Left ventricle myocardium superior (tissue), 1 donor: ENCODE measurements at regions not wholly inside any gene's neighbourhood (a gene's known extent, or its start where the extent isn't known, plus 50 kb on each side); places are given as distances from the start of the nearest gene placed in this dataset.

Experiments
- ATAC-seq: fragments of 200-7000 bp; cut with Tn5 transposase; one replicate; pipeline ENCODE4 v1.9.1; 2020; ENCODE audit warnings: mild to moderate bottlenecking, moderate library complexity
- DNase-seq: peaks from one replicate; pipeline ENCODE4 v3.0.0-alpha.2; 2020
- intact Hi-C: fragments of 100-400 bp; cut with micrococcal nuclease; formaldehyde crosslinking; loops from one replicate; pipeline ENCODE4 v1.11.0; 2022
- donor health status: DM: no; HTN: yes; CAD: no; lungs with severe emphysema.

DNA sequence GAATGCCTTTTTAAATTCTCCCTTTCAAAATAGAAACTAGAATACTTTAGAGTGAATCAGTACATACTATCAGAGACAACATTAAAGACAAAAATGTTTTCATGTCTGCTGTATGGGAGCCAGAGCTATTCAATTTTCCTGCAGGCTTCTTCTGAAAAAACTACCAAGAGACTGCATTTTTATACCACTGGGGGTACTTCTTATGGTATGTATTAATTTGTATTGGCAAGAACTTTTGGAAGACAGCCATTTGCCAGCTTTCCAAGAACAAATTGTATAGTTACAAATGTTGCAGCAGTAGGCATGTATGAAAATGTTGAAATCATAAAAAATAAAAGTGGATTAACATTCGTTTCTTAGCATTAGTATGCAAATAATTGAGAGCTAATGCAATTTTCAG lies 1010.0 kb upstream of the CADM2 start:
- ATAC-seq, result no peak
- DNase-seq, result no peak
- intact Hi-C loops, result no loop called here

- intact Hi-C loops, result no loop called here
- DNase-seq (no peak), ATAC-seq (peak; percentile 99)
Measured at GRCh38 chr3:83953417-83954089, 1005.2 kb upstream of the CADM2 start.

DNA sequence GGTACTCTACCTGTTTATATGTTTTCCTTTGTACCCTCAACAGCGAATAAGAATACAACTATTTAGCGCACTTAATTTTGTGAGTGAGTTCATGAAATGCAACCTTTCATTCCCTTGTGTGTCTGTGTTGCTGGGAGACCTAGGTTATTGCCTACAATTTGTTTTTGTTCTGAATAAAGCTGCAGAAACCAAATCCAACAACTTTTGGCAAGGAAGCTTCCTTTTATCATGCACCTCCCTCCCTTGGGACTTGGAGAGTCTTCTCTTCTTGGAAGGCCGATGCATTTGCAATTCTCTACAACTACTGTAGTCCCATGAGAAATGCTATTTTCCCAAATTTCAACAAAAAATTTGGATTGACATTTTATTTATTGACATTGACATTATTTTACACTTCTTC lies 1002.4 kb upstream of the CADM2 start:
- ATAC-seq (no peak), DNase-seq (no peak)
- intact Hi-C loops, result no loop called here

DNA sequence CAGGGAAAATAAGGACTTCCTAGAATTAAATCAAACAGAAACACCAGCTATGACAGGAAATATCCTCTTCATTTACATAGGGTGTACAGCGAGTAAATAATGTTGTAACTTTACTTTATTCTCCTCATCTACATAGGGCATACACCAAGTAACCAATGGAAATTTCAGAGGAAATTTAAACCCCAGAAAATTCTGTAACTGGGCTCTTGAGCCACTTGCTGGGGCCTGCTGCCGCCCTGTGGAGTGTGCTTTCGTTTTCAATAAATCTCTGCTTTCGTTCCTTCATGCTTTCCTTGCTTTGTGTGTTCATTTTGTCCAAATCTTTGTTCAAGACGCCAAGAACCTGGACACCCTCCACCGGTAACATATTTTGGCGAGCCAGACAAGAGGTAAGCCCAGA lies 990.4 kb upstream of the CADM2 start:
- ATAC-seq, result no peak

GRCh38 chr3:83971666-83972065 lies 987.1 kb upstream of the CADM2 start:
- DNase-seq (no peak), ATAC-seq (no peak)
- intact Hi-C loops, result no loop called here

More for the DNA sequence above, 990.4 kb upstream of the CADM2 start:
- intact Hi-C loops, result no loop called here
- DNase-seq, result no peak

GRCh38 chr3:84008623-84009022 lies 950.2 kb upstream of the CADM2 start:
- ATAC-seq (no peak), DNase-seq (no peak)
- intact Hi-C loops, result no loop called here

- ATAC-seq, result no peak
- no peak for DNase-seq
- intact Hi-C loops, result no loop called here
Measured at GRCh38 chr3:84023842-84024241, 934.9 kb upstream of the CADM2 start.

DNA sequence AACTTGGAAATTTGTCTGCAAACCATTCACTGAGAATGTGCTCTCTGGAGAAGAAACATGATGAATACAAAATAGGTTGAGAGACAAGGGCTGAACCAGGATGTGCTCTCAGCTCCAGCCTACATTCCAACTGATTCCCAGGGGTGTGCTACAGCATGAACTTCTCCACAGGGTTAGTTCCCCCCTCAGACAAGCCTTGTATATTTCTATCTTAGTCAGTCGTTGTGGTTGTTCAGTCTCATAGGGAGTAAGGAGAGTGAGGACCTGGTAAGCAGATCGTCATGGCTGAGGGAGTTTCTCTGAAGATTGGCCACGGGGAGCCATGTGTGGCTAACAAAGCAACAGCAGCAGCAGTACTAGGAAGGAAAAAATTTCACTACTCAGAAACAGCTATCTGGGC lies 919.7 kb upstream of the CADM2 start:
- DNase-seq (no peak), ATAC-seq (no peak)
- intact Hi-C loops, result no loop called here

DNA sequence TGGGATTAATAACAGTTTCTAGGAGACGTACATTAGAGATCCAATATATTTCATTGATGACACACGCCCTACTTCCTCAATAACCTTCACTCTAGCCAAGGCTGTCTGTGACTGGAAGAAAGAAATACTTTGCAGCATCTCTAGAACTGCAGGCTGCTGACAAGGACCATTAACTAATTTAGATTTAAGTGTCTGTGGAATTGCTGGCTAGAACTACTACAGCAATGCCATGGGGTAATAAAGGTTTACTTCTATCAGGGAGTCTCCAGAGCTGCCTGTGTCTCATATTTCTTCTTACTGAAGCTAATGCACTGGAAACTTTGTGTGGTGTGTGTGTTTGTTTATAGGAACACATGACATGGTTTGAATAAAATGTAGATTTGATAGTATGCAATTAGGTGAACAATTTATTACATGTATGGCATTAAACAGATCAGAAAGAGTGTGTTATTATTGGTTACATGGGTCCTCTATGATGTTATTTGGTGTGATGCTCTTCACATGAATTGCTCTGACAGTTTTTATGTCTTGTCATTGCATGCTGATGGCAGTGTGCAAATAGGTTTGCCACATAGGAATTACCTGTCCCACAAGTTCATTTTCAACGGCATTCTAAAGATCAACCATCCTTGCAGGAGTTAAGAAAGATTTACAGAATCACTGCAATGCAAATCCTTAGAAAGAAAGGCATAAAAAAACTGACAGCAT lies 916.2 kb upstream of the CADM2 start:
- ATAC-seq (no peak), DNase-seq (no peak)
- intact Hi-C loops, result no loop called here

DNA sequence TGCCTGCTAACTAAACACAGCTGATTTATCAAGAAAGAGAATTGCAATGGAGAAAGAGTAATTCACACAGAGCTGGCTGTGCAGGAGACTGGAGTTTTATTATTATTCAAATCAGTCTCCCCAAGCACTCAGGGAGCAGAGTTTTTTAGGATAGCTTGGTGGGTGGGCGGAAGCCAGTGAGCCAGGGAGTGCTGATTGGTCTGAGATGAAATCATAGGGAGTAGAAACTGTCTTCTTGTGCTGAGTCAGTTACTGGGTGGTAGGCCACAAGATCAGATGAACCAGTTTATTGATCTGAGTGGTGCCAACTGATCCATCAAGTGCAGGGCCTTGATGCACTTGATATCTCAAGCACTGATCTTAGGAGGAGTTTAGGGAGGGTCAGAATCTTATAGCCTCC lies 891.9 kb upstream of the CADM2 start:
- ATAC-seq, result no peak
- intact Hi-C loops, result no loop called here

DNA sequence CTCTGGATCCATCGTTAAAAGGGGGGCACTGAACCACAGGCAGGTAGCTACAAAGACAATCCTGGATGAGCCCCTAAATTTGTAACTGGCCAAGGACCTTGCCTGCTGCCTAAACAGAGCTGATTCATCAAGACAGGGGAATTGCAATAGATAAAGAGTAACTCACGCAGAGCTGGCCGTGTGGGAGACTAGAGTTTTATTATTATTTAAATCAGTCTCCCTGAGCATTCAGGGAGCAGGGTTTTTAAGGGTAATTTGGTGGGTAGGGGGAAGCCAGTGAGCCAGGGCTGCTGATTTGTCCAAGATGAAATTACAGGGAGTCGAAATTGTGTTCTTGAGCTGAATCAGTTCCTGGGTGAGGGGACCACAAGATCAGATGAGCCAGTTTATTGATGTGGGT lies 885.1 kb upstream of the CADM2 start:
- intact Hi-C loops, result no loop called here
- DNase-seq, result no peak
- no peak for ATAC-seq

More for the DNA sequence above, 891.9 kb upstream of the CADM2 start:
- DNase-seq, result no peak

DNA sequence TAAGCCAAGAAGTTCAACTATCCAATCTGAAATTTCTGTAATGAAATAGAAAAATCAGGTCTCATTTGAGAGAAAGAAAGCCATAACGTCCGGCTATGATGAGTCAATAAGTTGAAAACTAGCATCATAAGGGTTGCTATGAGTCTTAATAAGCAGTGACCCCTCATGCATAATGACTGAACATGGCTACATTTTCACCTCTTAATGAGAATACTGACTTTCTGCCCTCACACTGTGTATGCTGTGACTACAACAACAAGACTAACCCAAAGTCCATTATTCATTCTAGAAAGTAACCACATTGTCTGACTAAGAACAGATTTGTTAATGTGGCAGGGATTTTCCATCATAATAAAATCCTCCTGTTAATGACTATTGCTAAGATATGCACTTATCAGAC lies 884.0 kb upstream of the CADM2 start:
- DNase-seq (no peak), ATAC-seq (no peak)
- intact Hi-C loops, result no loop called here

DNA sequence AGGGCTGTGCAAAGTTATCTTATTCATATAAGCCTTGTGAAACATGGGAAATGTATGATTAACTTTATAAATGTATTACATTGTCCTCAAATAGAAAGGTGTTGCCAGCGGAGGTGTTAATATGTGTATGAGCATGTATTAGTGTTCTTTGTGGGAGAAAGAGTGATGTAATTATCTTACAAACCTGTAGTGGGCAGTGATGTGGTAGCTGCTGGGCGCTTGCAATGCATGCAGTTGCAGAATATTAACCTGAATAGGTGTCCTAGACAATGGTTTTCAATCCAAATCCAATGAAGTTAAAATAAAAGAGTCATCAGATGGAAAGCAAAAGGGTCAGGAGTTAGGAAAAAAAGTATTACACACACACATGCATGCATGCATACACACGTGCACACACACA lies 881.3 kb upstream of the CADM2 start:
- no peak for ATAC-seq
- DNase-seq, result no peak
- intact Hi-C loops, result no loop called here

GRCh38 chr3:84082726-84083125 lies 876.1 kb upstream of the CADM2 start:
- intact Hi-C loops, result no loop called here
- DNase-seq (no peak), ATAC-seq (no peak)

DNA sequence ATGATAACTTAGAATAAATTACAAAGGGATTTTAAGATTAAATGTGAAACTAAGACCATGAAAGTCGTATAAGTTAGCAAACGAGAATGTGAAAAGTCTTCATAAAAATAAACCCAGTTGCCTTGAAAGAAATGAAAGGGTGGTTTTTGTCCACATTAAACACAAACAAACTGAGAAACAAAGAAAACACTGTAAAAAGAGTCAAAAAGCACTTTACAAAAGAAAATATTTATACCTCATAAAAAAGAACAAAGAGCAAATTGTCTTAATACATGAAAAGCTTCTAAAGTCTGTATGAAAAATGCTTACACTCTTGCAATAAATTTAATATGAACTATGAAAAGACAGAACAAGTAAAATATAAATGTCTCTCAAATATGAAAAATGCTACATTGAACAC lies 865.9 kb upstream of the CADM2 start:
- no peak for ATAC-seq
- intact Hi-C loops, result no loop called here

DNA sequence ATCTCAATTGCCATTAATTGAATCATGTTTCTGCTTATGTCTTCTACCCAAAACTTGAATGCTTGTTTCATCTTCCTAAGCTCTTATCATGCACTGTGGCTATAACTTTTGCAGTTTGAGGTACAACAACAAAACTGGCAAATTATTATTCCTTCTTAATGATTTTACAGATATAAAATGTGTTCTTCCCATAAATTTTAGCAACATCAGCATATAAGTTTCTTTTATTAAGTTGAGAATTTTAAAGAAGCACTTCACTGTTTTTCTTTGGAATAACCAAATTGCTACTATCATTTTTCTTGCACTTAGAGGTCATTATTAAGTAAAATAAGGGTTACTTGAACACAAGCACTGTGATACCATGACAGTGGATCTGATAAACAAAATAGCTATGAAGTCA lies 862.6 kb upstream of the CADM2 start:
- no peak for DNase-seq
- intact Hi-C loops, result no loop called here
- no peak for ATAC-seq

More for the DNA sequence above, 865.9 kb upstream of the CADM2 start:
- no peak for DNase-seq

DNA sequence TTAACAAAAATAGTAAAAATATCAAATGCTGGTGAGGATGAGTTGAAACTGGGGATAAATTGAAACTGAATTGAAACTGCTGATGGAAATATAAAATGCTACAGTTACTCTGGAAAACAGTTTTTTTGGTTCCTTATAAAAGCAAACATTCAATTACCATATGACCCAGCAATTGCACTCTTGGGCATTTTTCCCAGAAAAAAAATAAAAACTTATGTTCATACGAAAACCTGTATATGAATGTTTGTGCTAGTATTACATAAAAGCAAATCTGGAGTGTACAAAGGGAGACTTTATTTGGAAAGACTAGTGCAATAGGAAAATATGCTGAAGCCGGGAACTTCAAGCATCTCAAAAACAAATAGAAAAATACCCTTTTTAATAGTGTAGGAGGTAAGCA lies 857.9 kb upstream of the CADM2 start:
- intact Hi-C loops, result no loop called here
- ATAC-seq (no peak), DNase-seq (no peak)

DNA sequence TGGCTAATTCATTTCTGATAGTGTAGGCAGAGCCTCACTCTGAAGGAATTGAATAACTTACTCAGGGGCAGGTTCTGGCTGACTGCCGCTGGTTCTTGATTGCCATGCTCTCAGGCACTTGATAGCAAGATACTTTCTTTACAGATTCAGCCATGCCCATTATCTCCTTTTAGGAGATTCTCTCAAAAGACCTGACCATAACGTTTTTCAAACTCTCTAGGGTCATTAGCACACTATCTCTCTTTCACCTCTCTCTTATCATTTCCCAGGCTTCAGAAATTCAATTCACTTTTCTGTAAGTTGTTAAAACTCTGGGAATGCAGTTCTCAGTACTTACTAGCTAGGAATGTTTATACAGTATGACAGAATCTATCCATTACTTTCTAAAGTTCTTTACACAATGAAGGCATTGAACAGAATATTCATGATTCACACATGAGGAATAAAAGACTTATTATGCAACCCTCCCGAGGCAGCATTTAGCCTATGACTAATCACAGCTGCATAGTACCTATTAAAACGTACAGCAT lies 850.3 kb upstream of the CADM2 start:
- no peak for DNase-seq
- ATAC-seq, result no peak

GRCh38 chr3:84109911-84110310 lies 848.9 kb upstream of the CADM2 start:
- intact Hi-C loops, result no loop called here
- DNase-seq (no peak), ATAC-seq (no peak)

More for the DNA sequence above, 850.3 kb upstream of the CADM2 start:
- intact Hi-C loops, result no loop called here

DNA sequence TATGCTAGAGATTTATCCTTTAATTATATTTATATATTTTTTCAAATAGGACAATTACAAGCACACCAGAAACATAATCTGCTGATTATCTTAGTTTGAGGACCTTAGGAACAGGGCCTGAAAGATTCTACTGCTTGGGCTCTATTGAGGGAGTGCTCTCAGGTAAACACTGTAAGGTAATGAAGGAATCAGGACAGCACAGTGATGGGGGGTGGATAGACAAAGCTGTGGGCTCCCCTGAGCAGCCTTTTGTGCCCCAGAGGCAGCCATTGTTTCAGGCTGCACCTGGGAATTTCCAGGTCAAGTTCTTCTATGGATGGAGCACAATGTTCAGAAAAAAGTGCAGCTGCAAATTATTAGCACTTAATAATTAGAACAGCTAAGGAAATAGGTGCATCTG lies 848.0 kb upstream of the CADM2 start:
- DNase-seq (no peak), ATAC-seq (no peak)
- intact Hi-C loops, result no loop called here

DNA sequence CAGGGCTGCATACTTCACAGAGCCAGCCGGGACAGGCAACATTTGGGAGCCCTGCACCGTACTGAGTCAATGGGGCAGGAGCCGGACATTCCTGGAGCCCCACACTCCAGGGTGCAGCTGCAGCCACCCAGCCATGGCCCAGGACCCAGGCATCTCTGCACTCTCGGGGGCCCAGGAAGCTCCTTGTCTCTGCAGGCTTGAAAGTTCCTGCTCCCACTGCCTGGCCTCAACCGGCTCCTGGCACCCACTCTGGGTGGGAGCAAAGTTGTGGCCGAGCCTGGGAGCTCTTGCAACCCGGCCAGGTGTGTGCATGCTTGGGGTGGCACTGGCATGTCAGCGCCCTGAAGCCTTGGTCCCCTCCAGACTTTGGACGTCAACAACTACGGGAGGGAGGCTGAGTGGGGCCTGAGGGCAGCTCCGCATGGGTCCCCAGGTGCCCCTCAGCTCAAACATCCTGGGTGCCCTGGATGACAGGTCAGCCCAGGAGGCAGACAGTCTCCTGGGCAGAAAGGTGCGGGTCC lies 833.5 kb upstream of the CADM2 start:
- no peak for DNase-seq
- no peak for ATAC-seq
- intact Hi-C loops, result no loop called here
